ENCODE measurements at regions not wholly inside any gene's neighbourhood (a gene's known extent, or its start where the extent isn't known, plus 50 kb on each side); places are given as distances from the start of the nearest gene placed in this dataset.

GRCh38 chr20:63145156-63145555 lies 70.8 kb downstream of the YTHDF1 start:
- no peak for DNase-seq (ENCODE audit: low spot score)
- no TSS peak for BruUV-seq (replicated peaks)
- CTCF ChIA-PET (ENCODE audit: unreplicated experiment): no interaction called here
- no peak overlapping the region for H3K27ac ChIP-seq (ENCODE audit: low read depth, low read length, poor library complexity, severe bottlenecking)
- H3K4me2 ChIP-seq (ENCODE audit: low read length): no peak overlapping the region
- H3K79me2 ChIP-seq (ENCODE audit: insufficient read depth, low read depth, low read length): no peaks in the 10 kb centered on the region
- H4K20me1 ChIP-seq (ENCODE audit: insufficient read depth, low read length): no peaks in the 10 kb centered on the region
- H3K9me2 ChIP-seq (ENCODE audit: insufficient read depth, low read length): no peaks in the 10 kb centered on the region
- POLR2A ChIA-PET: interaction anchor here (0.6 kb wide), 1 partner anchor 704 kb away, joined by 6 read pairs; no protein-coding TSS in a partner anchor
- TF ChIP-seq CTCF (conservative IDR thresholded peaks at IDR 0.05; ENCODE audit: low read length) (no peak), EZH2phosphoT487 (IDR thresholded peaks at IDR 0.05; ENCODE audit: borderline replicate concordance, low read depth, low read length) (no peak)
- no peaks in the 10 kb centered on the region for H3K4me1 ChIP-seq (ENCODE audit: insufficient read depth, low read length, poor library complexity, severe bottlenecking)
- no peak overlapping the region for H3K4me3 ChIP-seq (ENCODE audit: low read depth, low read length, poor library complexity, severe bottlenecking)
- intact Hi-C loops (cut with micrococcal nuclease; ENCODE audit: unreplicated experiment): no loop called here
- H3K9me3 ChIP-seq (ENCODE audit: low read length): peaks cover 17% of the 10 kb centered on the region
- no peak overlapping the region for H2AFZ ChIP-seq (ENCODE audit: low read length)
- H3K36me3 ChIP-seq (ENCODE audit: insufficient read depth, low read length): no peaks in the 10 kb centered on the region

GRCh38 chr20:63142933-63143332 lies 73.0 kb downstream of the YTHDF1 start:
- Histone ChIP-seq H3K27ac (ENCODE audit: low read depth, low read length, poor library complexity, severe bottlenecking) (no peak overlapping the region), H3K9me2 (ENCODE audit: insufficient read depth, low read length) (no peaks in the 10 kb centered on the region), H3K4me2 (ENCODE audit: low read length) (no peak overlapping the region), H2AFZ (ENCODE audit: low read length) (no peak overlapping the region), H3K79me2 (ENCODE audit: insufficient read depth, low read depth, low read length) (no peaks in the 10 kb centered on the region), H3K36me3 (ENCODE audit: insufficient read depth, low read length) (no peaks in the 10 kb centered on the region), H4K20me1 (ENCODE audit: insufficient read depth, low read length) (no peaks in the 10 kb centered on the region), H3K4me1 (ENCODE audit: insufficient read depth, low read length, poor library complexity, severe bottlenecking) (no peaks in the 10 kb centered on the region), H3K9me3 (ENCODE audit: low read length) (peaks cover 10% of the 10 kb centered on the region), H3K4me3 (ENCODE audit: low read depth, low read length, poor library complexity, severe bottlenecking) (no peak overlapping the region)
- no peak for TF ChIP-seq CTCF (conservative IDR thresholded peaks at IDR 0.05; ENCODE audit: low read length)
- TF ChIP-seq EZH2phosphoT487 (IDR thresholded peaks at IDR 0.05; ENCODE audit: borderline replicate concordance, low read depth, low read length): no peak
- intact Hi-C loops (cut with micrococcal nuclease; ENCODE audit: unreplicated experiment): no loop called here
- BruUV-seq (replicated peaks): no TSS peak
- ChIA-PET POLR2A (interaction anchor here (0.6 kb wide), 1 partner anchor 1040 kb away, joined by 3 read pairs; no protein-coding TSS in a partner anchor), CTCF (ENCODE audit: unreplicated experiment) (no interaction called here)
- no peak for DNase-seq (ENCODE audit: low spot score)

DNA sequence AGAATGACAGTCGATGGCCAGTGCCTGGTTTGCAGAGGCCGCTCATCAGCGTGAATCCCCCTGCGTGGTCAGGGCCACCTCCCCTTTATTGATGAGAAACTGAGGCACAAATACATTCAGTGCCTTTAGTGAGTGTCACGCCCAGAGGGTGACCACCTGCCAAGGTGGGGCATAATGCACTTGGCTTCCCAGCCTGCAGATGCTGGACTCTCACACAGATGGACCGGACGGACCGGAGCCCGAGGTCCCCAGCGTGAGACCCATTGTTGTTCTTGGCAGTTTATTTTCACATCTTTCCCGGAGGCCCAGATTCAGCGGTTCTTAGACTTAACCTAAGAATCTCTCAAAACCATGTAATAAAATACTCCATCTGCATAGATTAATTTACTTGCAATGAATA lies 74.4 kb downstream of the YTHDF1 start:
- no peaks in the 10 kb centered on the region for H3K36me3 ChIP-seq (ENCODE audit: insufficient read depth, low read length)
- no peaks in the 10 kb centered on the region for H3K4me1 ChIP-seq (ENCODE audit: insufficient read depth, low read length, poor library complexity, severe bottlenecking)
- BruUV-seq (replicated peaks): no TSS peak
- no peak overlapping the region for H2AFZ ChIP-seq (ENCODE audit: low read length)
- POLR2A ChIA-PET: no interaction called here
- CTCF ChIA-PET (ENCODE audit: unreplicated experiment): no interaction called here
- no peak overlapping the region for H3K4me2 ChIP-seq (ENCODE audit: low read length)
- no peaks in the 10 kb centered on the region for H3K9me3 ChIP-seq (ENCODE audit: low read length)
- H4K20me1 ChIP-seq (ENCODE audit: insufficient read depth, low read length): no peaks in the 10 kb centered on the region
- H3K27ac ChIP-seq (ENCODE audit: low read depth, low read length, poor library complexity, severe bottlenecking): no peak overlapping the region
- no peak overlapping the region for H3K4me3 ChIP-seq (ENCODE audit: low read depth, low read length, poor library complexity, severe bottlenecking)
- TF ChIP-seq EZH2phosphoT487 (IDR thresholded peaks at IDR 0.05; ENCODE audit: borderline replicate concordance, low read depth, low read length) (no peak), CTCF (conservative IDR thresholded peaks at IDR 0.05; ENCODE audit: low read length) (no peak)
- no peaks in the 10 kb centered on the region for H3K79me2 ChIP-seq (ENCODE audit: insufficient read depth, low read depth, low read length)
- DNase-seq (ENCODE audit: low spot score): no peak
- H3K9me2 ChIP-seq (ENCODE audit: insufficient read depth, low read length): no peaks in the 10 kb centered on the region
- intact Hi-C loops (cut with micrococcal nuclease; ENCODE audit: unreplicated experiment): no loop called here
